CD14-positive monocyte (primary cell): ENCODE measurements at regions not wholly inside any gene's neighbourhood (a gene's known extent, or its start where the extent isn't known, plus 50 kb on each side); places are given as distances from the start of the nearest gene placed in this dataset.

Experiments used
- DNase-seq, 3 donors: peaks; one replicate each; pipeline ENCODE4 v3.0.0-alpha.2; 2011 to 2022
- H2AFZ ChIP-seq: 2 replicates; pipeline ENCODE4 v1.6.0; 2012; ENCODE audit warnings: mild to moderate bottlenecking, low read depth, low read length, inconsistent platforms; ENCODE audit not compliant: insufficient read depth, poor library complexity, severe bottlenecking
- H3K27ac ChIP-seq, 2 donors: 1 replicate in 1 of 2; 2 replicates in 1 of 2; pipeline ENCODE4 v1.5.1; 2012 to 2013; ENCODE audit warnings: low read length in 2 of 2, control low read depth in 1 of 2, inconsistent platforms in 1 of 2, low read depth in 1 of 2, mild to moderate bottlenecking in 1 of 2
- H3K27me3 ChIP-seq, 2 donors: one replicate each; pipeline versions ENCODE4 v1.6.0 to v1.6.1; 2011 to 2013; ENCODE audit warnings: low read length in 2 of 2; ENCODE audit not compliant: control insufficient read depth in 2 of 2, insufficient read depth in 2 of 2
- H3K36me3 ChIP-seq, 2 donors: replicated peaks in 1 of 2; 1 replicate in 1 of 2; 2 replicates in 1 of 2; pipeline versions ENCODE4 v1.5.1 to v1.6.1; 2012 to 2013; ENCODE audit warnings: low read length in 2 of 2, control low read depth in 1 of 2, inconsistent platforms in 1 of 2, mild to moderate bottlenecking in 1 of 2; ENCODE audit not compliant: insufficient read depth in 2 of 2, control insufficient read depth in 1 of 2
- H3K4me1 ChIP-seq, 2 donors: 1 replicate in 1 of 2; 2 replicates in 1 of 2; pipeline versions ENCODE4 v1.5.1 to v1.6.1; 2012 to 2013; ENCODE audit warnings: low read length in 2 of 2, control low read depth in 1 of 2, inconsistent platforms in 1 of 2, mild to moderate bottlenecking in 1 of 2, moderate library complexity in 1 of 2; ENCODE audit not compliant: insufficient read depth in 2 of 2, control insufficient read depth in 1 of 2
- H3K4me2 ChIP-seq: replicated peaks from 2 replicates; pipeline ENCODE3; 2012; ENCODE audit warnings: low read length, moderate library complexity, mild to moderate bottlenecking; ENCODE audit not compliant: poor library complexity, severe bottlenecking; ENCODE audit errors: extremely low read depth
- H3K4me3 ChIP-seq, 3 experiments: fragments of 200-600 bp in 1 of 3; sonication (generic) in 1 of 3; replicated peaks in 1 of 3; 1 replicate in 2 of 3; 2 replicates in 1 of 3; pipeline ENCODE4 v1.5.1; 2011 to 2013; ENCODE audit warnings: low read length in 3 of 3, mild to moderate bottlenecking in 3 of 3, control low read depth in 2 of 3, low read depth in 2 of 3, inconsistent platforms in 1 of 3, moderate library complexity in 1 of 3
- H3K79me2 ChIP-seq: 2 replicates; pipeline ENCODE4 v1.6.0; 2012; ENCODE audit warnings: mild to moderate bottlenecking, control low read depth, inconsistent platforms, low read length, moderate library complexity; ENCODE audit not compliant: insufficient read depth
- H3K9ac ChIP-seq: 2 replicates; pipeline ENCODE4 v1.6.0; 2017; ENCODE audit warnings: low read length, mild to moderate bottlenecking; ENCODE audit not compliant: insufficient read depth, poor library complexity, severe bottlenecking
- H3K9me3 ChIP-seq, 2 donors: replicated peaks in 1 of 2; 1 replicate in 1 of 2; 2 replicates in 1 of 2; pipeline versions ENCODE4 v1.5.1 to v1.6.1; 2012 to 2013; ENCODE audit warnings: low read length in 2 of 2, control low read depth in 1 of 2; ENCODE audit not compliant: control insufficient read depth in 1 of 2, insufficient read depth in 1 of 2
- H4K20me1 ChIP-seq: 2 replicates; pipeline ENCODE4 v1.6.0; 2012; ENCODE audit warnings: mild to moderate bottlenecking, low read length, control low read depth, moderate library complexity; ENCODE audit not compliant: insufficient read depth
- H3K27ac Mint-ChIP-seq, 7 donors: one replicate each; pipeline ENCODE4 v1.8.0; 2020; ENCODE audit warnings: mild to moderate bottlenecking in 7 of 7, mixed read lengths in 7 of 7, moderate library complexity in 6 of 7, inconsistent platforms in 2 of 7
- H3K27me3 Mint-ChIP-seq, 3 donors: one replicate each; pipeline ENCODE4 v1.8.0; 2021 to 2022; ENCODE audit warnings: low read depth in 3 of 3, mild to moderate bottlenecking in 3 of 3, mixed read lengths in 3 of 3, moderate library complexity in 3 of 3, inconsistent platforms in 1 of 3
- H3K36me3 Mint-ChIP-seq, 2 donors: one replicate each; pipeline ENCODE4 v1.8.0; 2020; ENCODE audit warnings: mixed read lengths in 2 of 2, inconsistent platforms in 1 of 2, mild to moderate bottlenecking in 1 of 2
- H3K4me1 Mint-ChIP-seq: one replicate; pipeline ENCODE4 v1.8.0; 2020; ENCODE audit warnings: mild to moderate bottlenecking, mixed read lengths
- H3K4me3 Mint-ChIP-seq, 2 donors: one replicate each; pipeline ENCODE4 v1.8.0; 2020; ENCODE audit warnings: mild to moderate bottlenecking in 2 of 2, mixed read lengths in 2 of 2, moderate library complexity in 1 of 2
- H3K9me3 Mint-ChIP-seq, 7 donors: one replicate each; pipeline ENCODE4 v1.8.0; 2020 to 2022; ENCODE audit warnings: mixed read lengths in 7 of 7, mild to moderate bottlenecking in 6 of 7, moderate library complexity in 6 of 7, inconsistent platforms in 2 of 7
- CTCF ChIP-seq: fragments of 200-600 bp; IDR thresholded peaks from one replicate; pipeline ENCODE4 v1.8.0; 2022; ENCODE audit warnings: antibody characterized with exemption, mild to moderate bottlenecking
- WGBS: methylation state at CpG from one replicate; pipeline ENCODE4 v1.1.5; 2013; ENCODE audit warnings: missing lambda C conversion rate; ENCODE audit not compliant: insufficient coverage; 5-methylcytosine and 5-hydroxymethylcytosine counted together
- intact Hi-C, 2 donors: fragments of 100-400 bp; cut with micrococcal nuclease; formaldehyde crosslinking; loops; one replicate each; pipeline versions ENCODE4 v1.15.0 to v1.15.1; 2023

GRCh38 chr13:80224468-80224867 is 116.5 kb downstream of the SPRY2 start:
- H3K27ac ChIP-seq = no peak overlapping the region
- H4K20me1 ChIP-seq = no peaks in the 10 kb centered on the region
- no peaks in the 10 kb centered on the region for H3K4me1 ChIP-seq
- no peaks in the 10 kb centered on the region for H3K79me2 ChIP-seq
- intact Hi-C loops = loop anchor here in 1 of 2 donors (10.0 kb wide), 1 partner anchor 50 kb away; no protein-coding TSS in a partner anchor
- H3K9me3 ChIP-seq = peaks cover 0 to 2% of the 10 kb centered on the region in 2 donors
- H3K9ac ChIP-seq = no peak overlapping the region
- no peak overlapping the region for H3K4me2 ChIP-seq
- peaks cover 3% of the 10 kb centered on the region for H3K4me1 Mint-ChIP-seq
- peak in 1 of 3 donors; percentile 13 for DNase-seq
- no peaks in the 10 kb centered on the region for H3K27me3 Mint-ChIP-seq
- no peaks in the 10 kb centered on the region for H3K27me3 ChIP-seq
- no peak overlapping the region for H3K4me3 ChIP-seq
- no peak overlapping the region for H2AFZ ChIP-seq
- H3K36me3 Mint-ChIP-seq = no peaks in the 10 kb centered on the region
- peaks cover 2 to 11% (median 7%) of the 10 kb centered on the region in 7 donors for H3K9me3 Mint-ChIP-seq
- no peak overlapping the region for H3K4me3 Mint-ChIP-seq
- H3K27ac Mint-ChIP-seq = no peak overlapping the region
- no peaks in the 10 kb centered on the region for H3K36me3 ChIP-seq
- TF ChIP-seq CTCF = no peak

- intact Hi-C loops = no loop called here
- Histone ChIP-seq H3K9me3 (peaks cover 0 to 1% of the 10 kb centered on the region in 2 donors), H2AFZ (no peak overlapping the region), H3K4me3 (no peak overlapping the region), H4K20me1 (no peaks in the 10 kb centered on the region), H3K79me2 (no peaks in the 10 kb centered on the region), H3K9ac (no peak overlapping the region), H3K4me1 (no peaks in the 10 kb centered on the region), H3K4me2 (no peak overlapping the region), H3K27me3 (no peaks in the 10 kb centered on the region), H3K36me3 (no peaks in the 10 kb centered on the region), H3K27ac (no peak overlapping the region)
- H3K27me3 Mint-ChIP-seq = no peaks in the 10 kb centered on the region
- WGBS = 90% methylated on average over 6 of the region's 7 CpGs
- H3K27ac Mint-ChIP-seq = no peak overlapping the region
- TF ChIP-seq CTCF = no peak
- no peaks in the 10 kb centered on the region for H3K36me3 Mint-ChIP-seq
- DNase-seq = no peak
- peaks cover 0 to 4% (median 1%) of the 10 kb centered on the region in 7 donors for H3K9me3 Mint-ChIP-seq
- no peak overlapping the region for H3K4me3 Mint-ChIP-seq
- peaks cover under 1% of the 10 kb centered on the region for H3K4me1 Mint-ChIP-seq
Observed at GRCh38 chr13:80217614-80218456, 123.1 kb downstream of the SPRY2 start.
